SIG-M5 treated with dmso at 0.1 percent for 504 hours (cell line): ENCODE measurements at regions not wholly inside any gene's neighbourhood (a gene's known extent, or its start where the extent isn't known, plus 50 kb on each side); places are given as distances from the start of the nearest gene placed in this dataset.
A peak's percentile ranks its signal among the peaks of the same experiment; 100 is the strongest.

Source experiments
- DNase-seq: peaks from one replicate; lab custom pipeline; 2025; ENCODE audit not compliant: unreplicated experiment; lab: John Stamatoyannopoulos, UW

GRCh38 chr1:186620566-186621350 lies 59.5 kb downstream of the PTGS2 start:
- DNase-seq, result peak; percentile 86

GRCh38 chr1:186618401-186619170 lies 61.6 kb downstream of the PTGS2 start:
- peak; percentile 98 for DNase-seq

- peak; percentile 31 for DNase-seq
These were observed 62.3 kb downstream of the PTGS2 start for GRCh38 chr1:186617926-186618325.

- no peak for DNase-seq
These were observed 63.7 kb downstream of the PTGS2 start for GRCh38 chr1:186616511-186616910.

GRCh38 chr1:186615332-186615731 lies 64.9 kb downstream of the PTGS2 start:
- DNase-seq, result no peak

GRCh38 chr1:186611156-186611555 lies 69.1 kb downstream of the PTGS2 start:
- peak; percentile 13 for DNase-seq

GRCh38 chr1:186609183-186609582 lies 71.0 kb downstream of the PTGS2 start:
- DNase-seq, result no peak

GRCh38 chr1:186605762-186606350 lies 74.4 kb downstream of the PTGS2 start:
- DNase-seq, result peak; percentile 81

- no peak for DNase-seq
These were observed 84.3 kb downstream of the PTGS2 start for GRCh38 chr1:186595969-186596368.

GRCh38 chr1:186578325-186579016 lies 101.8 kb downstream of the PTGS2 start:
- DNase-seq, result peak; percentile 23

- DNase-seq, result no peak
These were observed 102.6 kb downstream of the PTGS2 start for GRCh38 chr1:186577633-186578032.

GRCh38 chr1:186577216-186577615 lies 103.0 kb downstream of the PTGS2 start:
- DNase-seq, result no peak

- peak; percentile 59 for DNase-seq
These were observed 104.9 kb downstream of the PTGS2 start for GRCh38 chr1:186575348-186575747.

- no peak for DNase-seq
These were observed 105.3 kb downstream of the PTGS2 start for GRCh38 chr1:186574926-186575325.

- no peak for DNase-seq
These were observed 107.7 kb downstream of the PTGS2 start for GRCh38 chr1:186572509-186572908.

GRCh38 chr1:186571771-186572170 lies 108.5 kb downstream of the PTGS2 start:
- DNase-seq, result no peak

- DNase-seq, result no peak
These were observed 108.9 kb upstream of the PDC start for GRCh38 chr1:186569856-186570255.

- no peak for DNase-seq
These were observed 107.3 kb upstream of the PDC start for GRCh38 chr1:186568221-186568620.

GRCh38 chr1:186566140-186566855 lies 105.4 kb upstream of the PDC start:
- no peak for DNase-seq

GRCh38 chr1:186564582-186564981 lies 103.7 kb upstream of the PDC start:
- DNase-seq, result no peak
